Keratinocyte (primary cell): ENCODE measurements at regions not wholly inside any gene's neighbourhood (a gene's known extent, or its start where the extent isn't known, plus 50 kb on each side); places are given as distances from the start of the nearest gene placed in this dataset.

ENCODE experiments used
- DNase-seq: peaks from one replicate; pipeline ENCODE4 v3.0.0-alpha.2; 2011; ENCODE audit warnings: low read depth, missing footprints, low spot score
- FAIRE-seq: peaks from 2 replicates; lab custom pipeline; 2011; peaks lifted over from hg19 to GRCh38; lab: Jason Lieb, UNC
- H2AFZ ChIP-seq: 2 replicates; pipeline ENCODE4 v1.6.0; 2012; ENCODE audit warnings: low read length, control low read depth, inconsistent platforms; ENCODE audit not compliant: control insufficient read depth
- H3K27ac ChIP-seq: 2 replicates; pipeline ENCODE4 v1.5.1; 2011; ENCODE audit warnings: low read length; ENCODE audit not compliant: control insufficient read depth, insufficient read depth
- H3K27me3 ChIP-seq: 3 replicates; pipeline ENCODE4 v1.6.0; 2011; ENCODE audit warnings: low read length; ENCODE audit not compliant: control insufficient read depth, insufficient read depth; ENCODE audit errors: extremely low read depth
- H3K36me3 ChIP-seq, 2 experiments: 2 replicates in 1 of 2; 3 replicates in 1 of 2; pipeline ENCODE4 v1.5.1; 2011; ENCODE audit warnings: low read length in 2 of 2, mild to moderate bottlenecking in 1 of 2; ENCODE audit not compliant: control insufficient read depth in 2 of 2, insufficient read depth in 2 of 2; ENCODE audit errors: extremely low read depth in 1 of 2
- H3K4me1 ChIP-seq: 3 replicates; pipeline ENCODE4 v1.5.1; 2011; ENCODE audit warnings: low read length; ENCODE audit not compliant: control insufficient read depth, insufficient read depth; ENCODE audit errors: extremely low read depth
- H3K4me2 ChIP-seq: 3 replicates; pipeline ENCODE4 v1.6.0; 2011; ENCODE audit warnings: low read depth, low read length; ENCODE audit not compliant: control insufficient read depth, insufficient read depth; ENCODE audit errors: extremely low read depth
- H3K4me3 ChIP-seq, 3 experiments: fragments of 200-600 bp in 1 of 3; sonication (generic) in 1 of 3; 2 replicates in 2 of 3; 3 replicates in 1 of 3; pipeline ENCODE4 v1.5.1; 2011 to 2016; ENCODE audit warnings: low read length in 3 of 3, mild to moderate bottlenecking in 3 of 3, control low read depth in 2 of 3, inconsistent platforms in 1 of 3, low read depth in 1 of 3, mixed read lengths in 1 of 3, mixed run types in 1 of 3, moderate library complexity in 1 of 3; ENCODE audit not compliant: control insufficient read depth in 2 of 3, insufficient read depth in 2 of 3; ENCODE audit errors: extremely low read depth in 1 of 3
- H3K79me2 ChIP-seq: 2 replicates; pipeline ENCODE4 v1.6.0; 2012; ENCODE audit warnings: low read length; ENCODE audit not compliant: control insufficient read depth, insufficient read depth
- H3K9ac ChIP-seq: 3 replicates; pipeline ENCODE4 v1.6.0; 2011; ENCODE audit warnings: low read length; ENCODE audit not compliant: control insufficient read depth, insufficient read depth; ENCODE audit errors: extremely low read depth
- H3K9me1 ChIP-seq: 3 replicates; pipeline ENCODE4 v1.6.0; 2011; ENCODE audit warnings: low read length; ENCODE audit not compliant: control insufficient read depth, insufficient read depth; ENCODE audit errors: extremely low read depth
- H3K9me3 ChIP-seq: 2 replicates; pipeline ENCODE4 v1.5.1; 2012; ENCODE audit warnings: low read depth, low read length; ENCODE audit not compliant: control insufficient read depth
- H4K20me1 ChIP-seq: 3 replicates; pipeline ENCODE4 v1.6.0; 2011; ENCODE audit warnings: low read length; ENCODE audit not compliant: control insufficient read depth, insufficient read depth; ENCODE audit errors: extremely low read depth
- EZH2 ChIP-seq: IDR thresholded peaks from one replicate; pipeline ENCODE4 v1.6.1; 2012; ENCODE audit warnings: inconsistent platforms, mild to moderate bottlenecking, low read length, moderate library complexity
- dilution Hi-C: fragments of 300-500 bp; cut with MboI; formaldehyde crosslinking; loops from one replicate; pipeline ENCODE4 v1.7.0; 2020; ENCODE audit warnings: low sequenced_read_pairs; ENCODE audit not compliant: extremely low pct_ligation_motif_present
- TF ChIP-seq, protein P1 (sequence below), 3 experiments: IDR thresholded peaks in 1 of 3; conservative IDR thresholded peaks in 1 of 3; optimal IDR thresholded peaks in 1 of 3; 2 replicates in 2 of 3; 3 replicates in 1 of 3; pipeline versions ENCODE3 to v1.5.1; 2011; ENCODE audit warnings: low read length in 3 of 3, mild to moderate bottlenecking in 3 of 3, moderate library complexity in 2 of 3, control low read depth in 1 of 3, inconsistent platforms in 1 of 3; ENCODE audit not compliant: insufficient read depth in 2 of 3; ENCODE audit errors: extremely low read depth in 1 of 3

DNA sequence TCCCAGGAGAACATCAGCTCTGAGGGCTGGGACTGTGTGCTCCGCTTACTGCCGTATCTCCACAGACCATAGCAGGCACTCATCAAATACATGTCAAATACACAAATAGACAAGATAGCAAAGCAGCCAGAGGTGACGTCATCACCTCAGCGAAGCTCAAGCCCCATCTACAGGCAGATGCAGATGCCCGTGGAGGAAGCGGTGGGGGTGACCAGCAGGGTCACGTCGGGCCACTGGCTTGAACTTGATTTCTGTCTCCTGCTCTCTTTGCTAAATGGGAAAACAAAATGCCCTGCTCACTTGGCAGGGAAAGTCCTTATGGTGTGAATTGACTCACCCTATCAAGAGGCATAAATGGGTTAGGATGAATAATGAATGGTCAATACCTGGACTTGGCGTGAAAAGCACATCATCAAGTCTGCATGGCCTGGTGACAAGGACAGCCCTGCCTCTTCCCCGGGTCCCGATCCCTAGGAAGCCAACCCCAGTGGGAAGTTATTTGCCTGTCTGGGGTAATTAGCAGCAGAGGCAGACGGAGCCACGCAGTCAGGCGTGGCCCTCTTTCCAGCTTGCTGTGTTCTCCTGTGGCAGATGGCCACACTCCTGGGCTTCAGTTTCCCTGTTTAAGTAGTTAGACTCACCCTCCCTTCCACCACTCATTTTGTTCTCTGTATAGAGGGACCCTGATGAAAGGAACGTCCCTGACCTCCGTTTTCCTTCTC lies 536.0 kb downstream of the NPHP4 start:
- H3K4me3 ChIP-seq = no peak overlapping the region
- H3K36me3 ChIP-seq = no peaks in the 10 kb centered on the region
- H3K4me1 ChIP-seq = no peaks in the 10 kb centered on the region
- no peak overlapping the region for H3K9ac ChIP-seq
- H3K4me2 ChIP-seq = no peak overlapping the region
- no peak overlapping the region for H2AFZ ChIP-seq
- no peaks in the 10 kb centered on the region for H3K9me1 ChIP-seq
- dilution Hi-C loops = no loop called here
- H3K79me2 ChIP-seq = no peaks in the 10 kb centered on the region
- no peaks in the 10 kb centered on the region for H4K20me1 ChIP-seq
- TF ChIP-seq EZH2 = no peak
- TF ChIP-seq, protein P1, sequence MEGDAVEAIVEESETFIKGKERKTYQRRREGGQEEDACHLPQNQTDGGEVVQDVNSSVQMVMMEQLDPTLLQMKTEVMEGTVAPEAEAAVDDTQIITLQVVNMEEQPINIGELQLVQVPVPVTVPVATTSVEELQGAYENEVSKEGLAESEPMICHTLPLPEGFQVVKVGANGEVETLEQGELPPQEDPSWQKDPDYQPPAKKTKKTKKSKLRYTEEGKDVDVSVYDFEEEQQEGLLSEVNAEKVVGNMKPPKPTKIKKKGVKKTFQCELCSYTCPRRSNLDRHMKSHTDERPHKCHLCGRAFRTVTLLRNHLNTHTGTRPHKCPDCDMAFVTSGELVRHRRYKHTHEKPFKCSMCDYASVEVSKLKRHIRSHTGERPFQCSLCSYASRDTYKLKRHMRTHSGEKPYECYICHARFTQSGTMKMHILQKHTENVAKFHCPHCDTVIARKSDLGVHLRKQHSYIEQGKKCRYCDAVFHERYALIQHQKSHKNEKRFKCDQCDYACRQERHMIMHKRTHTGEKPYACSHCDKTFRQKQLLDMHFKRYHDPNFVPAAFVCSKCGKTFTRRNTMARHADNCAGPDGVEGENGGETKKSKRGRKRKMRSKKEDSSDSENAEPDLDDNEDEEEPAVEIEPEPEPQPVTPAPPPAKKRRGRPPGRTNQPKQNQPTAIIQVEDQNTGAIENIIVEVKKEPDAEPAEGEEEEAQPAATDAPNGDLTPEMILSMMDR (optimal IDR thresholded peaks at IDR 0.05 in 1 of 3, IDR thresholded peaks at IDR 0.05 in 1 of 3, conservative IDR thresholded peaks at IDR 0.05 in 1 of 3; ENCODE audit: extremely low read depth in 1 of 3, insufficient read depth in 2 of 3, low read length in 3 of 3) = no peak
- FAIRE-seq = no peak
- no peaks in the 10 kb centered on the region for H3K27me3 ChIP-seq
- DNase-seq = no peak
- H3K9me3 ChIP-seq = no peaks in the 10 kb centered on the region
- no peak overlapping the region for H3K27ac ChIP-seq

DNA sequence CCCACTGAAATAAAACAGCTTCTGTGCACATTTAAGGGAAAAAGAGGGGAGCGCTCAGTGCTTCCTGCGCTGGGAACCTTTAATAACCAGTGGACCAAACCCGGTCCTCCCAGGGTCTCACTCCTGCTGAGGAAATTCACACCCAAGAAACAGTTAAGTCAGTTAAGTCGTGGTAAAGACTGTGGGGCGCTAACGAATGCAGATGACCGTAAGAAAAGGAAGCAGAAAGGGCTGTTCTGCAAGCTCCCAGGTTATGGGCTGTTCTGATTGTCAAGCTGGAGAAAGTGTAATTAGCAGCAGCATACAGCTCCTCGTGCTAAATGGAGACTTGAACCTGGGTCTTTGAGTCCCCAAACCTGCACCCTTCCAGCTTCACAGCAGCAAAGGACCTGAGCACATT lies 536.6 kb downstream of the NPHP4 start:
- TF ChIP-seq, protein P1 (optimal IDR thresholded peaks at IDR 0.05 in 1 of 3, IDR thresholded peaks at IDR 0.05 in 1 of 3, conservative IDR thresholded peaks at IDR 0.05 in 1 of 3; ENCODE audit: extremely low read depth in 1 of 3, insufficient read depth in 2 of 3, low read length in 3 of 3) = no peak
- TF ChIP-seq EZH2 = no peak
- no peak overlapping the region for H2AFZ ChIP-seq
- no peak overlapping the region for H3K4me2 ChIP-seq
- FAIRE-seq (no peak), DNase-seq (no peak)
- no peaks in the 10 kb centered on the region for H4K20me1 ChIP-seq
- dilution Hi-C loops = no loop called here
- no peaks in the 10 kb centered on the region for H3K9me1 ChIP-seq
- no peaks in the 10 kb centered on the region for H3K79me2 ChIP-seq
- H3K27me3 ChIP-seq = no peaks in the 10 kb centered on the region
- H3K36me3 ChIP-seq = no peaks in the 10 kb centered on the region
- H3K4me1 ChIP-seq = no peaks in the 10 kb centered on the region
- H3K9ac ChIP-seq = no peak overlapping the region
- no peak overlapping the region for H3K27ac ChIP-seq
- no peak overlapping the region for H3K4me3 ChIP-seq
- H3K9me3 ChIP-seq = no peaks in the 10 kb centered on the region
